NB4 (cell line): ENCODE measurements at regions not wholly inside any gene's neighbourhood (a gene's known extent, or its start where the extent isn't known, plus 50 kb on each side); places are given as distances from the start of the nearest gene placed in this dataset.

Source experiments
- CTCF ChIP-seq: IDR thresholded peaks from one replicate; pipeline ENCODE4 v1.5.1; 2012; ENCODE audit warnings: low read depth, low read length
- MAX ChIP-seq: IDR thresholded peaks from 2 replicates; pipeline ENCODE4 v1.6.1; 2011; ENCODE audit warnings: low read depth, low read length
- POLR2A ChIP-seq: IDR thresholded peaks from 2 replicates; pipeline ENCODE4 v1.6.1; 2011; ENCODE audit warnings: mild to moderate bottlenecking; ENCODE audit not compliant: insufficient read length; ENCODE audit errors: extremely low read depth

DNA sequence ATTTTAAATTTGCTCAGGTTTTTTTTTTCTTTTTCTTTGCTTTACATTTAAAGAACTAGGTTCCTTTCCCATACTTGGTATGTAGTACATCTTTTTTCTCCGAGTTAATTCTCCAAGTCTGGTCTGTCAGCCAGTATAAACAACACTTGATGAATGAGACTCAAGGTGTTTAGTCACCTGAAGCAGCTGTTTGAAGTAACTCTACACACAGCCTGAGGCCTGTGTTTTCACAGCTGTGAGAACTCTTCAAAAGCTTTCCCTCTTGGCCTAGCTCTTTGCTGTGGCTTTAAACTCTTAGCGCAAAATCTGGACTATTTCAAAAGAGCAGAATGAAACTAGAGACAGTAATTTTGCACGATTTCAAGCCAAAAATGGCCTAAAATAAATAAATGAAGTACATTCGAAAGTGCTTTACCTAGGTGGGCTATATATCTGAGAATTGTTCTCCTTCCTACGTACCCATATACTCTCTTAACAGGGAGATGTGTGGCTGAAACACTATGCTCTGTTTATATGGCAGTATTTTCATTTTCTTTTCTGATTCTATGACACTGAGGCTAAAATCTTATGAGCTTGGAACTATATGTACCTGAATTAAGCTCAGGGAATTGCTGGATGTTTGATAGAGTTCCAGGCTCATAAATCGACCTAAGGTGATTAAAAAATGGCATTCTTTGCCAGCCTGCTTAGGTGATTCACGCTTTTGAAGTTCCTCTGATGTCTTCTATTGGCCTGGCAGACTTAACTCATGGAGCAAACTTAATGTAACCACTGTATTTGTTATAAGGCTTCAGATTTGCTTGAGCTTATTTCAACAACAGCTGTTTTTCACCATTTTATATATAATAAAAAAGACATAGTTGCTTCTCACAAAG lies 1044.1 kb upstream of the ZEB2 start:
- TF ChIP-seq POLR2A (no peak), CTCF (no peak), MAX (no peak)
